Left ventricle myocardium inferior (tissue), 1 donor: ENCODE measurements at regions not wholly inside any gene's neighbourhood (a gene's known extent, or its start where the extent isn't known, plus 50 kb on each side); places are given as distances from the start of the nearest gene placed in this dataset.

Experiments
- DNase-seq: peaks from one replicate; pipeline ENCODE4 v3.0.0-alpha.2; 2020
- H3K27ac ChIP-seq: fragments of 200-600 bp; replicated peaks from 2 replicates; pipeline ENCODE4 v1.8.0; 2021
- H3K27me3 ChIP-seq: fragments of 200-600 bp; 2 replicates; pipeline ENCODE4 v1.8.0; 2021; ENCODE audit warnings: low read depth
- H3K36me3 ChIP-seq: fragments of 200-600 bp; 2 replicates; pipeline ENCODE4 v1.8.0; 2021
- H3K4me1 ChIP-seq: fragments of 200-600 bp; 2 replicates; pipeline ENCODE4 v1.8.0; 2021
- H3K4me3 ChIP-seq: fragments of 200-600 bp; 2 replicates; pipeline ENCODE4 v1.8.0; 2021; ENCODE audit warnings: mild to moderate bottlenecking, moderate library complexity
- H3K9me3 ChIP-seq: fragments of 200-600 bp; replicated peaks from 2 replicates; pipeline ENCODE4 v1.8.0; 2021
- CTCF ChIP-seq: fragments of 200-600 bp; IDR thresholded peaks from 2 replicates; pipeline ENCODE4 v1.8.0; 2021; ENCODE audit warnings: antibody characterized with exemption, mild to moderate bottlenecking, borderline replicate concordance
- intact Hi-C: fragments of 100-400 bp; cut with micrococcal nuclease; formaldehyde crosslinking; loops from one replicate; pipeline ENCODE4 v1.11.0; 2022
- donor health status: DM: no; HTN: yes; CAD: no; lungs with severe emphysema.

GRCh38 chr2:19762959-19763605 is 138.7 kb downstream of the TTC32 start:
- DNase-seq, result no peak
- Histone ChIP-seq H3K4me1 (peaks cover 11% of the 10 kb centered on the region), H3K27ac (no peak overlapping the region), H3K4me3 (no peak overlapping the region), H3K9me3 (no peaks in the 10 kb centered on the region), H3K36me3 (no peaks in the 10 kb centered on the region), H3K27me3 (no peaks in the 10 kb centered on the region)
- TF ChIP-seq CTCF, result no peak
- intact Hi-C loops, result no loop called here

- DNase-seq, result no peak
- TF ChIP-seq CTCF, result no peak
- peaks cover 11% of the 10 kb centered on the region for H3K4me1 ChIP-seq
- no peak overlapping the region for H3K4me3 ChIP-seq
- no peaks in the 10 kb centered on the region for H3K36me3 ChIP-seq
- intact Hi-C loops, result no loop called here
- H3K9me3 ChIP-seq, result no peaks in the 10 kb centered on the region
- H3K27me3 ChIP-seq, result no peaks in the 10 kb centered on the region
- no peak overlapping the region for H3K27ac ChIP-seq
Measured at GRCh38 chr2:19762142-19762541, 139.6 kb downstream of the TTC32 start.

- TF ChIP-seq CTCF, result no peak
- no peaks in the 10 kb centered on the region for H3K27me3 ChIP-seq
- H3K4me3 ChIP-seq, result no peak overlapping the region
- intact Hi-C loops, result no loop called here
- H3K27ac ChIP-seq, result no peak overlapping the region
- peaks cover 11% of the 10 kb centered on the region for H3K4me1 ChIP-seq
- H3K36me3 ChIP-seq, result no peaks in the 10 kb centered on the region
- no peak for DNase-seq
- no peaks in the 10 kb centered on the region for H3K9me3 ChIP-seq
Measured at GRCh38 chr2:19759880-19760279, 141.9 kb downstream of the TTC32 start.

GRCh38 chr2:19758658-19759057 is 143.1 kb downstream of the TTC32 start:
- Histone ChIP-seq H3K27ac (peak overlapping the region; percentile 1), H3K4me1 (peaks cover 11% of the 10 kb centered on the region), H3K9me3 (no peaks in the 10 kb centered on the region), H3K27me3 (no peaks in the 10 kb centered on the region), H3K36me3 (no peaks in the 10 kb centered on the region), H3K4me3 (no peak overlapping the region)
- intact Hi-C loops, result no loop called here
- TF ChIP-seq CTCF, result no peak
- no peak for DNase-seq

- no peak overlapping the region for H3K27ac ChIP-seq
- no peak for DNase-seq
- H3K36me3 ChIP-seq, result no peaks in the 10 kb centered on the region
- no peak for TF ChIP-seq CTCF
- no peak overlapping the region for H3K4me3 ChIP-seq
- peaks cover 13% of the 10 kb centered on the region for H3K4me1 ChIP-seq
- no peaks in the 10 kb centered on the region for H3K9me3 ChIP-seq
- intact Hi-C loops, result no loop called here
- H3K27me3 ChIP-seq, result no peaks in the 10 kb centered on the region
Measured at GRCh38 chr2:19757586-19757985, 144.2 kb downstream of the TTC32 start.
